ENCODE measurements at regions not wholly inside any gene's neighbourhood (a gene's known extent, or its start where the extent isn't known, plus 50 kb on each side); places are given as distances from the start of the nearest gene placed in this dataset.
"Not testable (repeated sequence)": the region's sequence is repeated elsewhere in the genome, so short reads cannot be mapped to it uniquely, and the experiment has no call there.

GRCh38 chr7:76944603-76945002 lies 87.6 kb downstream of the SPDYE17 start:
- TF ChIP-seq CTCF (IDR thresholded peaks at IDR 0.05; ENCODE audit: low read depth, low read length, missing input control); YY1 (IDR thresholded peaks at IDR 0.05); ZBTB33 (IDR thresholded peaks at IDR 0.05); JUND (IDR thresholded peaks at IDR 0.05); ATF3 (IDR thresholded peaks at IDR 0.05); REST (IDR thresholded peaks at IDR 0.05); MAX (IDR thresholded peaks at IDR 0.05); EGR1 (IDR thresholded peaks at IDR 0.05; ENCODE audit: low read depth in 2 of 2); FOXA1 (IDR thresholded peaks at IDR 0.05); GABPA (IDR thresholded peaks at IDR 0.05 in 1 of 2, conservative IDR thresholded peaks at IDR 0.05 in 1 of 2): not testable (repeated sequence)
